ENCODE measurements at regions not wholly inside any gene's neighbourhood (a gene's known extent, or its start where the extent isn't known, plus 50 kb on each side); places are given as distances from the start of the nearest gene placed in this dataset.

DNA sequence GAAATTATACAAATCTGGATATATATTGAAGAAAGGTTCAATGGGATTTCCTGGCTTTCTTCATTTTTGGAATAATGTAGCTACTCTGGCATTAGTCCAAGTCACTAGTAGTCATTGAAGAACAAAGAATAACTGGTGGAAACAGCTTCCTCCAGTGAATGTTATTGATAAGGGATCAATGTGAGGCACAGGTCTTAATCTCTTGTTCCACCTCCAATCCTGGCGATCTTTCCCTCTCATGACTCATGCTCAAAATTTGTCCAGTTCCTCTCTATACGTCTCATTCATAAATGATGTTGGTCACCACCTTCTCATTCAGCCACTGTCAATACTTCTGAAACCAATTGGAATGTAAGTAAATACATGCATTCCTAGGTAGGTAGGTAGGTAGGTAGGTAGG is 185.0 kb upstream of the BMP2 start:
- TF ChIP-seq, protein P1, sequence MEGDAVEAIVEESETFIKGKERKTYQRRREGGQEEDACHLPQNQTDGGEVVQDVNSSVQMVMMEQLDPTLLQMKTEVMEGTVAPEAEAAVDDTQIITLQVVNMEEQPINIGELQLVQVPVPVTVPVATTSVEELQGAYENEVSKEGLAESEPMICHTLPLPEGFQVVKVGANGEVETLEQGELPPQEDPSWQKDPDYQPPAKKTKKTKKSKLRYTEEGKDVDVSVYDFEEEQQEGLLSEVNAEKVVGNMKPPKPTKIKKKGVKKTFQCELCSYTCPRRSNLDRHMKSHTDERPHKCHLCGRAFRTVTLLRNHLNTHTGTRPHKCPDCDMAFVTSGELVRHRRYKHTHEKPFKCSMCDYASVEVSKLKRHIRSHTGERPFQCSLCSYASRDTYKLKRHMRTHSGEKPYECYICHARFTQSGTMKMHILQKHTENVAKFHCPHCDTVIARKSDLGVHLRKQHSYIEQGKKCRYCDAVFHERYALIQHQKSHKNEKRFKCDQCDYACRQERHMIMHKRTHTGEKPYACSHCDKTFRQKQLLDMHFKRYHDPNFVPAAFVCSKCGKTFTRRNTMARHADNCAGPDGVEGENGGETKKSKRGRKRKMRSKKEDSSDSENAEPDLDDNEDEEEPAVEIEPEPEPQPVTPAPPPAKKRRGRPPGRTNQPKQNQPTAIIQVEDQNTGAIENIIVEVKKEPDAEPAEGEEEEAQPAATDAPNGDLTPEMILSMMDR (IDR thresholded peaks at IDR 0.05) = no peak
- no peak for TF ChIP-seq POLR2A (IDR thresholded peaks at IDR 0.05)

Measured in ovary (tissue), 3 donors.